KMS-11 (cell line): ENCODE measurements at regions not wholly inside any gene's neighbourhood (a gene's known extent, or its start where the extent isn't known, plus 50 kb on each side); places are given as distances from the start of the nearest gene placed in this dataset.

Source experiments
- H2AFZ ChIP-seq: fragments of 200-600 bp; sonication (generic); 2 replicates; pipeline ENCODE4 v1.6.1; 2016; ENCODE audit warnings: antibody characterized with exemption, mixed run types, low read depth
- H3K27ac ChIP-seq: fragments of 200-600 bp; sonication (generic); 2 replicates; pipeline ENCODE4 v1.6.1; 2016; ENCODE audit warnings: mild to moderate bottlenecking, mixed run types
- H3K27me3 ChIP-seq: fragments of 200-600 bp; sonication (generic); 2 replicates; pipeline ENCODE4 v1.6.1; 2017; ENCODE audit warnings: mild to moderate bottlenecking, low read depth, mixed run types, moderate library complexity; ENCODE audit not compliant: insufficient read depth
- H3K36me3 ChIP-seq: fragments of 200-600 bp; sonication (generic); 2 replicates; pipeline ENCODE4 v1.6.1; 2017; ENCODE audit warnings: mild to moderate bottlenecking, mixed run types; ENCODE audit not compliant: insufficient read depth
- H3K4me1 ChIP-seq: fragments of 200-600 bp; sonication (generic); 2 replicates; pipeline ENCODE4 v1.6.1; 2016; ENCODE audit warnings: mild to moderate bottlenecking, low read depth, mixed run types; ENCODE audit not compliant: poor library complexity, severe bottlenecking
- H3K4me2 ChIP-seq: fragments of 200-600 bp; sonication (generic); 2 replicates; pipeline ENCODE4 v1.7.0; 2016; ENCODE audit warnings: mild to moderate bottlenecking, mixed run types
- H3K4me3 ChIP-seq: fragments of 200-600 bp; sonication (generic); IDR thresholded peaks from 2 replicates; pipeline ENCODE4 v1.6.1; 2017; ENCODE audit warnings: low read depth, low read length, mixed read lengths; ENCODE audit not compliant: insufficient read depth
- H3K79me2 ChIP-seq: fragments of 200-600 bp; sonication (generic); 2 replicates; pipeline ENCODE4 v1.6.1; 2016; ENCODE audit warnings: low read depth, mixed run types; ENCODE audit not compliant: insufficient read depth
- H3K9ac ChIP-seq: fragments of 200-600 bp; sonication (generic); 2 replicates; pipeline ENCODE4 v1.6.1; 2016; ENCODE audit warnings: mild to moderate bottlenecking, mixed run types
- H4K20me1 ChIP-seq: fragments of 200-600 bp; sonication (generic); 2 replicates; pipeline ENCODE4 v1.6.1; 2016; ENCODE audit warnings: mild to moderate bottlenecking, mixed run types; ENCODE audit not compliant: insufficient read depth
- CTCF ChIP-seq: fragments of 200-600 bp; sonication (generic); conservative IDR thresholded peaks from 2 replicates; pipeline ENCODE4 v1.6.1; 2017; ENCODE audit warnings: low read depth, mild to moderate bottlenecking, antibody characterized with exemption, low read length, moderate library complexity, mixed read lengths

DNA sequence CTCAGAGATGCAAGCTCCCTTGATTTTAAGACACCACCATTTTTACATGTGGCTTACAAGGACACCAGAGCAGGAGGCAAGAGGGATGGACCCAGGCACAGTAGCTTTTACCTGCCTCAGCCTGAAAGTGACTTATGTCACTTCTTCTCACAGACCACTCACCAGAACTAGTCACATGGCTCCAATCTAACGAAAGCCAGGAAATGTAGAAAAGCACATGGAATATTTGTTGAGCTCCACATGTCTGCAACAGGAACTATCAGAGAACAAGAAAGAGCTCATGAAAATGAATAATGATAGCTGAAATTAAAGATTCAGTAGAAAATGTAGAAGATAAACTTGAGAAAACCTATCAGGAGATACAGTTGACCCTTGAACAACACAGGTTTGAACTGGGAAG, 69.4 kb downstream of the ZNF648 start:
- no peaks in the 10 kb centered on the region for H3K4me1 ChIP-seq
- H3K4me2 ChIP-seq, result no peak overlapping the region
- H3K4me3 ChIP-seq, result no peak overlapping the region
- H4K20me1 ChIP-seq, result no peaks in the 10 kb centered on the region
- no peaks in the 10 kb centered on the region for H3K36me3 ChIP-seq
- no peak overlapping the region for H3K27ac ChIP-seq
- no peak overlapping the region for H3K9ac ChIP-seq
- no peaks in the 10 kb centered on the region for H3K79me2 ChIP-seq
- no peaks in the 10 kb centered on the region for H3K27me3 ChIP-seq
- H2AFZ ChIP-seq, result no peak overlapping the region
- no peak for TF ChIP-seq CTCF

GRCh38 chr1:181990728-181991127, 70.8 kb downstream of the ZNF648 start:
- TF ChIP-seq CTCF, result no peak
- no peak overlapping the region for H3K27ac ChIP-seq
- no peak overlapping the region for H3K4me3 ChIP-seq
- no peak overlapping the region for H3K9ac ChIP-seq
- H4K20me1 ChIP-seq, result no peaks in the 10 kb centered on the region
- H2AFZ ChIP-seq, result no peak overlapping the region
- H3K4me2 ChIP-seq, result no peak overlapping the region
- no peaks in the 10 kb centered on the region for H3K36me3 ChIP-seq
- no peaks in the 10 kb centered on the region for H3K27me3 ChIP-seq
- no peaks in the 10 kb centered on the region for H3K79me2 ChIP-seq
- no peaks in the 10 kb centered on the region for H3K4me1 ChIP-seq

DNA sequence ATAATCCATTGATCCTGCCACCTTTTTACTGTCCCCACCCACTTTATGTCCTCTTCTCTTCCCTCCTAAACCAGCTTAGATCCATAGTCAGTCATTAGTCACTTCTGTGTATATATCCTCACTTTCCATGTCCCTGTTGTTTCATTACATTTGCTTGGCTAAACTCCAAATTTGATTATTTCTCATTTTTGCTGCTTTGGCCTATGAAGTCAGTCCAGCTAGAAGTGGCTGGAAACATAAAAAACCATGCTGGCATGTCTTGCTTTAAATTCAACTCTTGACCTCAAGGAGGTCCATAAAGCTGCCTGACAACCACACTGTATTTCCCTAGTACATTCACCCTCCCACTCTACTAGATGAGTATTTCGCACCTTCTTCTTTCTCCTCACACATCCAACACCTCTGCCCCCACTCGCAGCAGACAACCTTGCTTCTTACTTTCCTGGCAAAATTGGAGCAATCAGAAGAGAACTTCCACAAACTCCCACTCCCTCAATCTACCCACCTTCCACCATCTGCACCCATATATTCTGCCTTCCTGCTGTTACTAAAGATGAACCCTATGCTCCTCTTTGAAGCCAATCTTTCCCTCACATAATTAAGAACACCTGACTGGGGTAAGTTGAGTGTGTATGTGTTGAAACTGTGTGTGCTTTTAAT, 72.1 kb downstream of the ZNF648 start:
- no peak overlapping the region for H3K27ac ChIP-seq
- no peaks in the 10 kb centered on the region for H3K36me3 ChIP-seq
- no peak overlapping the region for H3K4me2 ChIP-seq
- H3K79me2 ChIP-seq, result no peaks in the 10 kb centered on the region
- no peak overlapping the region for H3K4me3 ChIP-seq
- H4K20me1 ChIP-seq, result no peaks in the 10 kb centered on the region
- no peaks in the 10 kb centered on the region for H3K4me1 ChIP-seq
- TF ChIP-seq CTCF, result no peak
- H3K27me3 ChIP-seq, result no peaks in the 10 kb centered on the region
- H2AFZ ChIP-seq, result no peak overlapping the region
- H3K9ac ChIP-seq, result no peak overlapping the region

- no peaks in the 10 kb centered on the region for H3K79me2 ChIP-seq
- H3K4me1 ChIP-seq, result no peaks in the 10 kb centered on the region
- no peak overlapping the region for H3K4me3 ChIP-seq
- no peak overlapping the region for H3K9ac ChIP-seq
- no peak for TF ChIP-seq CTCF
- no peak overlapping the region for H3K4me2 ChIP-seq
- no peaks in the 10 kb centered on the region for H3K36me3 ChIP-seq
- no peaks in the 10 kb centered on the region for H4K20me1 ChIP-seq
- no peaks in the 10 kb centered on the region for H3K27me3 ChIP-seq
- no peak overlapping the region for H2AFZ ChIP-seq
- H3K27ac ChIP-seq, result no peak overlapping the region
Measured at GRCh38 chr1:181987996-181988395, 73.5 kb downstream of the ZNF648 start.
